Uterus (tissue), 2 donors: ENCODE measurements at regions not wholly inside any gene's neighbourhood (a gene's known extent, or its start where the extent isn't known, plus 50 kb on each side); places are given as distances from the start of the nearest gene placed in this dataset.

Source experiments
- POLR2A ChIP-seq, 2 donors: fragments of 450-650 bp; IDR thresholded peaks; one replicate each; pipeline ENCODE4 v1.6.1; 2016; ENCODE audit warnings: antibody characterized with exemption in 2 of 2, mild to moderate bottlenecking in 1 of 2, moderate library complexity in 1 of 2
- TF ChIP-seq, protein P1 (sequence below), 4 experiments: fragments of 200-600 bp in 2 of 4; fragments of 450-650 bp in 2 of 4; sonication (generic) in 2 of 4; IDR thresholded peaks; one replicate each; pipeline ENCODE4 v1.5.1; 2016 to 2019; ENCODE audit warnings: antibody characterized with exemption in 4 of 4, mild to moderate bottlenecking in 2 of 4, moderate library complexity in 1 of 4

DNA sequence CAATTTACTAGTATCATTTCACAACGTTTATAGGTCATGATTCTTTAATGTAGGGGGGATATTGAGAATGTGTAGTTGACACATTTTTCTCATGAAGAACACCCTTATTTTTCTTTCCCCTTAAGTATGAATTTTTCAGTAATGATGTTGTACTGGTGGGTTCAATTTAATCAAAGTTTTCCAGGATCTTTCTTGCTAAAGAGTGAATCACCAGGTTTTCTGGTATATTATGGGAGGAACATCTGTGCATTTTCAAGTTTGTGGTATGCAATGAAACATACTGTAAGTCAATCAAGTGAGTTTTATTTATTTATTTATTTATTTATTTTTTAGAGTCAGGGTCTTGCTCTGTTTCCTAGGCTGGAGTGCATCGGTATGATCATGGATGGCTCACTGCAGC, 221.2 kb upstream of the PTGFR start:
- TF ChIP-seq, protein P1, sequence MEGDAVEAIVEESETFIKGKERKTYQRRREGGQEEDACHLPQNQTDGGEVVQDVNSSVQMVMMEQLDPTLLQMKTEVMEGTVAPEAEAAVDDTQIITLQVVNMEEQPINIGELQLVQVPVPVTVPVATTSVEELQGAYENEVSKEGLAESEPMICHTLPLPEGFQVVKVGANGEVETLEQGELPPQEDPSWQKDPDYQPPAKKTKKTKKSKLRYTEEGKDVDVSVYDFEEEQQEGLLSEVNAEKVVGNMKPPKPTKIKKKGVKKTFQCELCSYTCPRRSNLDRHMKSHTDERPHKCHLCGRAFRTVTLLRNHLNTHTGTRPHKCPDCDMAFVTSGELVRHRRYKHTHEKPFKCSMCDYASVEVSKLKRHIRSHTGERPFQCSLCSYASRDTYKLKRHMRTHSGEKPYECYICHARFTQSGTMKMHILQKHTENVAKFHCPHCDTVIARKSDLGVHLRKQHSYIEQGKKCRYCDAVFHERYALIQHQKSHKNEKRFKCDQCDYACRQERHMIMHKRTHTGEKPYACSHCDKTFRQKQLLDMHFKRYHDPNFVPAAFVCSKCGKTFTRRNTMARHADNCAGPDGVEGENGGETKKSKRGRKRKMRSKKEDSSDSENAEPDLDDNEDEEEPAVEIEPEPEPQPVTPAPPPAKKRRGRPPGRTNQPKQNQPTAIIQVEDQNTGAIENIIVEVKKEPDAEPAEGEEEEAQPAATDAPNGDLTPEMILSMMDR (IDR thresholded peaks at IDR 0.05): no peak
- TF ChIP-seq POLR2A (IDR thresholded peaks at IDR 0.05): no peak
